Cardiac septum (tissue), 1 donor: ENCODE measurements at regions not wholly inside any gene's neighbourhood (a gene's known extent, or its start where the extent isn't known, plus 50 kb on each side); places are given as distances from the start of the nearest gene placed in this dataset.
"Not testable (repeated sequence)": the region's sequence is repeated elsewhere in the genome, so short reads cannot be mapped to it uniquely, and the experiment has no call there.

Source experiments
- DNase-seq: peaks from one replicate; pipeline ENCODE4 v3.0.0-alpha.2; 2020; ENCODE audit warnings: low spot score
- intact Hi-C: fragments of 100-400 bp; cut with DNase I; formaldehyde crosslinking; loops from one replicate; pipeline ENCODE4 v1.14.0; 2022
- donor health status: DM: no; HTN: no; CAD: no.

DNA sequence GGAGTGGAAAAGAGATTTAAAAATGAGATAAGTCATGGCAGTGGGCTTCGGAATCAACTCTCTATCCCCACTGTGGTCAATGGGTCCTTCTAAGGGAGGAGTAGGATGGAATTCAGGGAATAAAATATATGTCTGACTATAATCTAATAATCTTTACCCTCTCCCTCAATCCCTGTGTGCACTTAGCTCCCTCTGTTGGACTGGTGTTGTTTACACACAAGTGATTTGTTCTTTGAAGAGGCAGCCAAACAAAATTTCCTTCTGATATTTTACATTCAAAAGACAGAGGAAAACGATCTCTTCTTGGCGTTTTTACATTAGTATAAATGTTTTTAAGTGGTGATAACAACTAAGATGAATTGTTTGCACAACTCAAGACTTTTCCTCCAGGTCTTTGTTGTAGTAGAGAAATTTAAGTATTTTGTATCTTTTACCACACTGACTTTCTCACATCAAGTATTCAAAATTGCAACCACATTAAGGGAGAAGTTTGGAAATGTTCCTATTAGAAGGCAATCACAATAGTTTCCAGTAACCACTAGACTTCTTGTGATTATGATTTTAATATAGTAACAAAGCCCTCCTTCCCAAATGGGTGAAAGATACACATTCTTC lies 317.8 kb downstream of the CENPW start:
- intact Hi-C loops: no loop called here
- DNase-seq: no peak

DNA sequence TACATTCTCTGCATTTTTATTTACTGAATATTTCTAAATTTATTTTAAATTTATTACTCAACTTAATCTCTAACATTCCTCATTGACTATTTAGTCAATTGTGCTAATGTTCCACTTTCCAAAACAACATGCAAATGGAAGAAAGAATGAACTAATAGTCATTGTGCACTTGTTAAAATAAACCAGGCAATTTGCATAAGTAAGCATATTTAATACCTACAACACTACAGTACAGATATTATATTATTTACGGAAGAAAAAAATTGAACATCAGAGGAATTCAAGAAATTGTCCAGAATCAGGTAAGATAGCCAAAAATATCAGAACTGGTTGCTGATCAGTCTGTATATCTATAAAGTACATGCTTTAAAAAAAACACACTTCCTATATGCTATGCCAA lies 320.5 kb downstream of the CENPW start:
- no peak for DNase-seq
- intact Hi-C loops: no loop called here

DNA sequence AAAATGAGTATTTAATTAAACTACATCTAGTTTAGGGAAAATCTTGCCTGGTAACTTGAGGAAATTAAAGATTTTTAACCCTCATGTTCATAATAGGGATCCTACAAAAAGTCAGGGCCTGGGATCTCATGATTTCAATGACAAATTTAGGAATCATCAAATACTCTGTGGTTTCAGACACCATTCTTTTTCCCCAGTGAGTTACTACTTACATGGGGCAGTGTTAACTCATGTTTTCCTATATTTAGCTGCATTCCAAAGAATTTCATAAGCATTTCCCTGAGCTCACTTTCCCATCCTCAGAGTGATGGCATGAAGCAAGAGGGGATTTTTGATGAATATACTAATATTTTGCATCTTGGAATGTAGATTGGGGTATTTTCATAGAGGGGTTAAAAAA lies 321.7 kb downstream of the CENPW start:
- DNase-seq: no peak
- intact Hi-C loops: no loop called here

DNA sequence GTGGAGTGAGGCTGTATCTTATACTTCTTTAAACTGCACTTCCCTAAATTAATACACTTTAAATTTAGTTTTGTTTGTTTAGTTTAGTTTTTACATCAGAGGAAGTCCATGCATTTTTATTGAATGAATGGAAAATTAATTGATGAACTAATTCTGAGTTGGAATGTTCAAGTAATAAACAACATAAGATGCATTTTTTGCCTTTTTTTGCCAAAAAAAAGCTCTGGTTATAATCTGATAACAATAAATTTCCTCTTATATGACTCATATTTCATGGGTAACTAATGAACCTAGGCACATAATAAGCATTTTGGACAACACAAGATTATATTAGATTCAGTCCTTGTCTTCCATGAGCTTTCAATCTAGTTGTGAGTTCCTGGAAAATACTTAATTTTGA lies 323.1 kb downstream of the CENPW start:
- no peak for DNase-seq
- intact Hi-C loops: no loop called here

DNA sequence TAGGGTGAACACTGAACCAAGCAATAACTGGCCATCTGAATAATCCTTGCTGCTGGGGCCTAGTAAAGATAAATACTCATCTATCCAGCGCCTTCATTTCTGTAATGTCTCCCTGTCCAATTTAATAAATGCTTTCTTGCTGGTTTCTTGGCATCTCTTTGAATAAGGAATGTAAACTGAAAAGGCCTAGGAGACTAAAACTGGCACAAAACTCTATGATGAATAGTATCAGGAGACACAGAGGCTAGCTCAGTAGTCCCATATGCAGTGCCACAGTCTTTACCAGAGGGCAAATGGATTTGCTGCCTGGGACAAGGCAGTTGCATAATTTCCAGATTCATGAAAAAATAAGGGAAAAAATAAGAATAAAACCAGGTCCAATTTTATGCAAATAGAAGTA lies 324.4 kb downstream of the CENPW start:
- DNase-seq: no peak
- intact Hi-C loops: no loop called here

DNA sequence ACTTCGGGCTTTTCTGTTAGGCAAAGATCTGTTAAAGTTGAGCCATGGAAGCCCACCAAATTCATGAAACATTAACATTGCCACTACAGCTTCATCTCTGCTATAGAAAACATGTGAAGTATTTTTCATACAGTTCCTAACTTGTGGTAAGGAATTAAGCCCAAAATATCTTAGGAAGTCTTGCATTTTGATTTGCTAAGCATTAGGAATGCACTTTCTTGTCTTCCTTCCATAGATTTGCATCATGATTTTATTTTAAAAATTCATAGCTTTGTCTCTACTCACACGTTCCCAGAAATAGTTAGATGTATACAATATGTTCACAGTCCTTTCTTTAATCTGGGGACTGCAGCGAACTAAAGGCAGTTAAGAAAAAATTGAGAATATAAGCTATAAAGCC lies 325.6 kb downstream of the CENPW start:
- intact Hi-C loops: no loop called here
- no peak for DNase-seq

DNA sequence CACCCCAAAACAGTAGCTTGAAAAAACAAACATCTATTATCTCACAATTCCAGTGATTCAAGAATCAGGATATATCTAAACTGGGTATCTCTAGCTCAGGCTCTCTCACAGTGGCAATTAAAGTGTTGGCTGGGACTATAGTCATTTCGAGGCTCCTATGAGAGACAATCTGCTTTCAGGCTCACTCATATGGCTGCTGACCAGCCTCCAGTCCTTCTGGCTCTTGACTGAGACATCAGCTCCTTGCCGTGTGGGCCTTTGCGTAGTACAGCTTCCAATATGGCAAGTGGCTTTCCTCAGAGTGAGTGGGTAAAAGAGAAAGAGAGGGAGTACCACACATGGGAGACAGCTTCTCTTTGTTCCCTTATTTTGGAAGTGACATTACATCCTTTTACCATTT lies 327.2 kb downstream of the CENPW start:
- intact Hi-C loops: no loop called here
- DNase-seq: no peak

DNA sequence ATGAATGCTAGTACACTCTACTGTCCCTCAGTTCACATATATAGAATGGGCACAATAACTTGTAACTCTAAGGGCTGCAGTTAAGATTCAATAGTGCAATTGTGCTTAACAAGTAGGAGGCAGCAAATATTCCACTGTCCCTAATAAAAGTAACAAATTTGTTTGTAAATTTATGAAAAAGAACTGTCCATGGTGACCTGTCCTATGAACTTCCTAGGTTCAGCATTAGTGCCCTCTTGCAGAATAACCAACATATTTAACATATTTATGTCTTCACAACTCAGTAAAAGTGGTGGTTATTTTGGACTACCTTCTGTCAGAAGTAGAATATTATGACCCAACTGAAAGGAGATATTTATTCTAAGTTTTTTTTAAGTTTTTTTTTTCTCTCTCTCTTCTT lies 327.8 kb downstream of the CENPW start:
- intact Hi-C loops: no loop called here
- DNase-seq: no peak

DNA sequence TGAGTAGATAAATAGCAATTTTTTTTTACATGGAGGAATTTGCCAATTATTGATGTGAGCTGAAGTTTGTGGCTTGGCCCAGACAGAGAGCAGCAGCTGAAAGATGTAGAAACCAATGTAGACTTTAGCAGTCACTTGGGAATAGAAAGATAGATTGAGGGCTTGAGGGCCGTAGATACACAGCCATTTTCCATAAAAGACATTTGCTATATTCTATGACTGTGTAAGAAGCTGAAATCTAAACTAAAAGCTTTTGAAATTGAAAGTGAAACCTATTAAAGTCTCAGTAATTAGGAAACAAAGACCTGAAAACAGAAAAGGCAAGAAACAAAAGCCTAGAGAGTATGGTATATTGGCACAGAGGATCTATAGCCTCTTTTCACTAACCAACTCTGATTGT lies 332.7 kb downstream of the CENPW start:
- no peak for DNase-seq
- intact Hi-C loops: no loop called here

DNA sequence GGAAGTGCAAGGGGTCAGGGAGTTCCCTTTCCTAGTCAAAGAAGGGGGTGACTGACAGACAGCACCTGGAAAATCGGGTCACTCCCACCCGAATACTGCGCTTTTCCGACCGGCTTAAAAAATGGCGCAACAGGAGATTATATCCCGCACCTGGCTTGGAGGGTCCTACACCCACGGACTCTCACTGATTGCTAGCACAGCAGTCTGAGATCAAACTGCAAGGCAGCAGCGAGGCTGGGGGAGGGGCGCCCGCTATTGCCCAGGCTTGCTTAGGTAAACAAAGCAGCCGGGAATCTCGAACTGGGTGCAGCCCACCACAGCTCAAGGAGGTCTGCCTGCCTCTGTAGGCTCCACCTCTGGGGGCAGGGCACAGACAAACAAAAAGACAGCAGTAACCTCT lies 333.8 kb downstream of the CENPW start:
- DNase-seq, intact Hi-C loops: not testable (repeated sequence)

DNA sequence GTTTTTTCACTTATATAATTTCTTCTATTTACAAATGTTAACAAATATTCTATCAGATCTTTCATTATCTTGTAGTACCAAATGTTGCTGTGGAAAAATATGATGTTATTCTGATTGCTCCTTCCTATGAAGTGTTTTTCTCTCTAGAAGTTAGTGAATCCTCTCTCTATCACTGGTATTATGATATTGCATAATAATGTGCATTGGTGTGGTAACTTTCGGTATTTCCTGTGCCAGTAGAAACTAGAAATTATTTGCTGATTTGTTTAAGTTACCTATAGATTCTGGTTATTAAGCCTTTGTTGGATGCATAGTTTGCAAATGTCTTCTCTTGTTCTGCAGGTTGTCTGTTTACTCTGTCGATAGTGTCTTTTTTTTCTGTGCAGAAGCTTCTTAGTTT lies 342.5 kb downstream of the CENPW start:
- no peak for DNase-seq
- intact Hi-C loops: no loop called here

DNA sequence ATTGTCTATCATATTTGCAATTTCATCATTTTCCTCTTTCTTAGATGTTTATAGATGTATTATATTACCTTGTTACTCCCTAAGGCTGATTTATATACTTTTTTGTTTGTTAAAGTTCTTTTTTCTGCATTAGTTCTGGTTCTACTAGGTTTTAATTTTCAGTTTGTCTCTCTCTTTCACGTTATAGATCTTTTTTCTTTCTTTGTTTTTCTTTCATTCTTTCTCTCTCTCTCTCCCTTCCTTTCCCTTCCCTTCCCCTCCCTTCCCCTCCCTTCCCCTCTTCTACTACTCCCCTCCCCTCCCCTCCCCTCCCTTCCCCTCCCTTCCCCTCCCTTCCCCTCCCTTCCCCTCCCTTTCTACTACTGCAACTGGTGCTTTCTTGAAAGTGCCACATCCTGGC lies 345.3 kb downstream of the CENPW start:
- intact Hi-C loops: no loop called here
- no peak for DNase-seq

DNA sequence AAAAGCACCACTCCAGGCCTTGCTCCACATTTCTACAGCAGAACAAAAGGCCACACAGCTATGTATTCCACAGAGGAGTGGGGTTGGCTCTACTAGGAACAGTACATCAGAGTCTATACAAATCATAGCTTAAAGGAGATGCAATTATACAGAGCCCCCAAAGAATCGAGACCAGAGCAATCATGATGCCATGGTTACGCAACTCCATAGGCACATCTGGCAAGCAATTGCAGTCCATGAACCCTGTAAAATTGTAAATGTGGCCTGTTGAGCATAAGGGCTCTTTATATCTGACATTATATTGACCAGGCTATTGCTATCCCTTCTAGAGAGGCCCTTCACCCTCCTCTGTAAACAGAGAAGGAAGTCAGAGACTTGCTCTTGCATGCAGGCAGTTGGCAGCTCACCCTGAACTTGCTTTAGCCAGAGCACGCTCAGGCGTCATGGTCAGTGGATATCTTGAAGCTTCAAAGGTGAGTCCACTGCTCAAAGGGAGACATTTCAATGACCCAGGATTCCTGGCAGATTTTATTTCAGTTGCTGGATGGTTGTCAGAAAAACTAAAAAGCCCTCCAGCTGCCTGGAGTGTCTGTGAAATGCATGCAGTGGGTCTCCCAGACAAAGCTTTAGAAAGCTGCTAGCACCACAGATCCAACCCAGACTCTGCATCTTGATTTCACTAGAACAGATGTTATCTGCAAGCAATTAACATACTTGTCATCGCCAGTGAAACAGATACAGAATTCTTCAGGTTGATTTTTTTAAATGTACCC lies 357.2 kb downstream of the CENPW start:
- intact Hi-C loops: no loop called here

DNA sequence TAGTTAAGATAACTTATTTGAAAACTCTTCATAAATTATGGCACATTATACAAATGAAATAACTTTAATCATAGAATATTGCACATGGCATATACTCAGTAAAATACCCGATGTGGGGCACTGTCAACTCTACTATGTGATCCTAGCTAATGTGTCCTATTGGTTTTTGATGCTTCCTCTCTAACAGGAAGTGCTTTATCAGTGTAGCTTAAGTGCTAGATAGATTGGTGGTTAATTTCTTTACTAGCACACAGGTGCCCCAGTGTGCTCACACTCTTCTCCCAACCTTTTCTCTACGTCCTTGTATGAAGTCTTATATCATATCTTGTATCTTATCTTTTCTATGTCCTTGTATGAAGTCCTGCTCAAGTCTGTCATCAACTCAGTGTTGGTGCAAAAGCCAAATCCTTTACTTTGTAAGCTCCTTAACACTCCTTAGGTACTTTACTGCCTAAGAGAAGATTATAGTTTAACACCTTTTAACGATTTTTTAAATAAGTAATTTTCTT lies 358.9 kb downstream of the CENPW start:
- intact Hi-C loops: no loop called here
- no peak for DNase-seq

More for the DNA sequence above, 357.2 kb downstream of the CENPW start:
- DNase-seq: no peak

DNA sequence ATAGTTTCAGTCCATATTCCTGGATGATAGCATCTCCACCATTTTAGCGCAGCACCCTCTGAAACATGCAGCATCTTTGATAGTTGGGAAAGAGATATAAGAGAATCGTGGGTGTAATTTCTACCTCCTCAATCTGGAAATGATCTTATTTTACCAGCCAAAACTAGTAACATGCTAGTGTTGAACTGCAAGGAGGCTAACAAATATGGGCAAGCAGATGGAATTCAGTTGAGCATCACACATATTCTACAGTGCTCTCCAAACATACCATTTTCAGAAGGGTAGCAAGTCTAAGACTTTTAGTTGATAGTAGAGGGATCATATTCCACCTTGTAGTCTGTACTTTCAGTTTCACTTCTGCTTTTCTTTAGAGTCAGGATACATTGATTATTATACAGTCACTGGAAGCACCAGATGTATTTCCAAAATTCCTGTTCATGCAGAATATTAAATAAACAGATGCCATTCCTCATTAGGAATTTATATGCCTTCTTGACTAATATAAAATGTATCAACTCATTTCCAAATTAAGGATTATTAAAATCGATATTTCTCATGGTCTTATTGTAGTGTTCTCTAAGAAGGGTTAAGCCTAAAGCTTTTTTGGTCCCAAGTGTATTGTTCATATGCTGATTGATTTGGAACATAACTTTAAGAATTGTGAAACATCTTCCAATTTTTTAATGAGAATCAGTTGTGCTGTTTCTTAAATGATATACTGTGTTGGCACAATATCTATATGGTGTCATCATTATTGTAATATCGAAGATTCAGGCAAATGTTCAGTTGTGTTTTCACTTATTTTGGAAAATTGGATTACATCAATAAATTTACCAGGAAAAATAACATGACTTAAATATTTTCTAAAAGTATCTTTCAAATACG lies 362.0 kb downstream of the CENPW start:
- no peak for DNase-seq
- intact Hi-C loops: no loop called here

DNA sequence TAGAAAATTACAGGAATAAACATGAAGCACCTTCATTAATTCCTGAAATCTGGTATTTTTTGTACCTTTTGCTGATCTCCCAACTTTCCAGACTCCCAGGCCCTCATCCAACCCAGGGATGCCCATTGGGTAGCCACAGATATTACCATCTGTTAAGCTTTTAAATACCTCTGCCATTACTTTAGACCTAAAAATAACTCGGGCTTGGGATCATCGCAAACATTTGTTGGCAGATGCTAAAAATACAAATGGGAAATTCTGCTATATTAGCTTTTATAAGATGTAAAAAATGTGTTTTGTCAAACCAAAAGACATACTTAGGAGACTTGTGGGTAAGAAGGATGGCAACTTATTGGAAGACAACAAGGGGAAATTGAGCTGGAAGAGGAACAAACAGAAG lies 376.1 kb downstream of the CENPW start:
- intact Hi-C loops: no loop called here
- DNase-seq: no peak

DNA sequence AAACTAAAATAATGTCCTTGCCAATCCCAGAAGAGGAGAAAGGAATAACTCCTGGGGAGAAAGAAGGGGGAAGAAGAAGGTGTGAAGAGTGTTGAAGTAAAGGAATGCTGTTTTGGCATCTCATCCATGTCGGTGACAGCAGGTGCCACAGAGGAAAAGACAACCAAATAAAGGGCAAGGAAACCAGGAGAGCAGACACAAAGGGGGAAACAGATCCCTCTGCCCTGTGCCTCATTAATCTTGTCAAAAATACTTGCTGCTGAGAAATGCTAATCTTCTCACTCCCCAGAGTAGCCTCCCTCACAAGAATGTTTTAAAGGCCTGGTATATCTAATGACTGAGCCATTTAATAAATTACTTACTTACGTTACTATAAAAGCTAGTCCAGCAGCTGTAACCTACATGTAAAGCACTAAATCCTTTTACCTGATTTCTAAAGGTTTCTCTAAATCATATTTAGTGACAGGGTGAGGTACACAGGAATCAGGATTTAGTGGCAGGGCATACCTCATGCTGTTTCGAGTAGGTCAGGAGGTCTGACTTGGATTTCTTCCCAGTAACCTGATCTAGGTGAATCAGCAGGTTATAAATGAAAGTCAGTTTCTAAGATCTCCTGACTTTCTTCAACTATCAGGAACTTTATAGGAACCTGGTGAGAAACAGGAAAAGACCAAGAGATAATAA lies 377.1 kb downstream of the CENPW start:
- DNase-seq: no peak
- intact Hi-C loops: no loop called here

DNA sequence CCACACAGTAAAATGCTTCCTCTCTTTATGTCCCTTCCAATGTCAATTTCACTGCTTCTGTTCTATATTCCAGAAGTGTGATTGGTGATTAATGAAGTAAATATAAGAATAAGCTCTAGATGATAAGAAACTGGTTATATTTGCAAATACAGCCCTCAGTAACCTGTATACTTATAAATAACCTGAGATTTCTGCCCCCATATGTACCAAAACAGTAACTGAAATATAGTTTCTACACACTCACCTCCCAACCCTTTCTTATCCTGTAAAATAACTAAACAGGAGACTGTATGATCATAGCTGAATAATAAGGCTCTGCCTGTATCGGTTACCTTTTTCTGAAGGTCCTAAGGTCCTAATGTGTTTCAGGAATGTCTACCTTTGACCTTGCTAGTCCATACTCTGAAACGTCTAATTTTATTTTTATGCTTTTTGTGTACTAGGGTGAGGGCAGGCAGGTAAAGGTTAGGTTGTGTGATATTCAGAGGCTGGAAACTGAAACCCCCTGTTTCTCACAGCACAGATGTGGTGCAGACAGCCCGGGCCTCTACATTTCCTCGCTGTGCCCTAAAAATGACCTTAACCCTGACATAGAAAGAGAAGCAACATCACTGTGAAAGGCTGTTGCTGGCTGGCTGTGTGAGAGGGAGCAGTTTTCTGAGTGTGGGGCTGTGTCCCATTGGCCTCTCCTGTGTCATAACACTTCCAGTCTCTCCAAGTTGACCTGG lies 378.8 kb downstream of the CENPW start:
- DNase-seq: no peak
- intact Hi-C loops: no loop called here

DNA sequence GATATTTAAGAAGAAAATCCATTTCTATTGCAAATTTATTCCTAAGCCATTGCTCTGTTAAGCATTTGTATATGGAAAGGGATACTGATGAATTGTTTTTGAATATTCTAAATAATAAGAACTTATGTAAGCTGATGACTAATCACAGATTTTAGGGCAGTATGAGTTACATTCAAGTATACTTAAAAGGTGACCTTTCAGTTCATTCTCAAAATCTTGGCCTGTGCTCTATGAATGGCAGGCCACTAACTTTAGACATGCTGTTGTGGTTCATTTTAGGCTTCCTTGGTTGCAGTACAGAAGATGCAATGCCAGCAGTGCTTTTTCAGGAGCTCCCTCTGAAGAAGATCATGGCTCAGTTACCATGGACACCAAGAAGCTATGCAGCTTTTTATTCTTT lies 380.4 kb downstream of the CENPW start:
- intact Hi-C loops: no loop called here
- DNase-seq: no peak
